ENCODE measurements at regions not wholly inside any gene's neighbourhood (a gene's known extent, or its start where the extent isn't known, plus 50 kb on each side); places are given as distances from the start of the nearest gene placed in this dataset.

GRCh38 chr12:93015871-93016751, 87.0 kb upstream of the EEA1 start:
- Histone ChIP-seq H3K27me3 (no peaks in the 10 kb centered on the region), H3K9me3 (no peaks in the 10 kb centered on the region), H3K4me3 (no peak overlapping the region), H3K36me3 (no peaks in the 10 kb centered on the region), H3K27ac (no peak overlapping the region), H3K4me1 (no peaks in the 10 kb centered on the region)
- intact Hi-C loops (cut with DNase I; ENCODE audit: low total_unique reads): loop anchor here (5.0 kb wide), 1 partner anchor 236 kb away; no protein-coding TSS in a partner anchor
- no peak for DNase-seq (ENCODE audit: low spot score in 2 of 2)
- TF ChIP-seq CTCF (IDR thresholded peaks at IDR 0.05) (no peak), POLR2A (IDR thresholded peaks at IDR 0.05) (no peak), POLR2AphosphoS5 (IDR thresholded peaks at IDR 0.05) (no peak)

GRCh38 chr12:93016752-93017350, 87.8 kb upstream of the EEA1 start:
- no peak overlapping the region for H3K4me3 ChIP-seq
- intact Hi-C loops (cut with DNase I; ENCODE audit: low total_unique reads): loop anchor here (5.0 kb wide), 1 partner anchor 235 kb away; no protein-coding TSS in a partner anchor
- TF ChIP-seq POLR2A (IDR thresholded peaks at IDR 0.05): no peak
- no peak for TF ChIP-seq CTCF (IDR thresholded peaks at IDR 0.05)
- TF ChIP-seq POLR2AphosphoS5 (IDR thresholded peaks at IDR 0.05): no peak

GRCh38 chr12:93018610-93019009, 89.5 kb upstream of the EEA1 start:
- Histone ChIP-seq H3K9me3 (no peaks in the 10 kb centered on the region), H3K27ac (no peak overlapping the region), H3K27me3 (no peaks in the 10 kb centered on the region), H3K36me3 (no peaks in the 10 kb centered on the region), H3K4me1 (no peaks in the 10 kb centered on the region), H3K4me3 (no peak overlapping the region)
- TF ChIP-seq CTCF (IDR thresholded peaks at IDR 0.05): no peak
- no peak for TF ChIP-seq POLR2A (IDR thresholded peaks at IDR 0.05)
- no peak for TF ChIP-seq POLR2AphosphoS5 (IDR thresholded peaks at IDR 0.05)
- DNase-seq (ENCODE audit: low spot score in 2 of 2): no peak
- intact Hi-C loops (cut with DNase I; ENCODE audit: low total_unique reads): loop anchor here (5.0 kb wide), 1 partner anchor 234 kb away; no protein-coding TSS in a partner anchor

More at GRCh38 chr12:93016752-93017350, 87.8 kb upstream of the EEA1 start:
- Histone ChIP-seq H3K4me1 (no peaks in the 10 kb centered on the region), H3K27me3 (no peaks in the 10 kb centered on the region), H3K9me3 (no peaks in the 10 kb centered on the region), H3K36me3 (no peaks in the 10 kb centered on the region), H3K27ac (no peak overlapping the region)
- no peak for DNase-seq (ENCODE audit: low spot score in 2 of 2)

GRCh38 chr12:93019212-93019927, 90.3 kb upstream of the EEA1 start:
- Histone ChIP-seq H3K27ac (no peak overlapping the region), H3K4me3 (no peak overlapping the region), H3K27me3 (no peaks in the 10 kb centered on the region), H3K9me3 (no peaks in the 10 kb centered on the region), H3K4me1 (no peaks in the 10 kb centered on the region), H3K36me3 (no peaks in the 10 kb centered on the region)
- TF ChIP-seq POLR2A (IDR thresholded peaks at IDR 0.05) (no peak), CTCF (IDR thresholded peaks at IDR 0.05) (no peak), POLR2AphosphoS5 (IDR thresholded peaks at IDR 0.05) (no peak)
- intact Hi-C loops (cut with DNase I; ENCODE audit: low total_unique reads): loop anchor here (5.0 kb wide), 1 partner anchor 233 kb away; no protein-coding TSS in a partner anchor
- DNase-seq (ENCODE audit: low spot score in 2 of 2): no peak

All from breast epithelium (tissue), 4 donors.